AG09319 (cell line): ENCODE measurements at regions not wholly inside any gene's neighbourhood (a gene's known extent, or its start where the extent isn't known, plus 50 kb on each side); places are given as distances from the start of the nearest gene placed in this dataset.

Experiments used
- DNase-seq: peaks from one replicate; pipeline ENCODE4 v3.0.0-alpha.2; 2010; ENCODE audit warnings: low read depth; ENCODE audit errors: extremely low read depth
- TF ChIP-seq, protein P1 (sequence below): IDR thresholded peaks from 2 replicates; pipeline ENCODE4 v1.5.1; 2011; ENCODE audit warnings: low read depth, mild to moderate bottlenecking, inconsistent platforms, low read length, moderate library complexity

DNA sequence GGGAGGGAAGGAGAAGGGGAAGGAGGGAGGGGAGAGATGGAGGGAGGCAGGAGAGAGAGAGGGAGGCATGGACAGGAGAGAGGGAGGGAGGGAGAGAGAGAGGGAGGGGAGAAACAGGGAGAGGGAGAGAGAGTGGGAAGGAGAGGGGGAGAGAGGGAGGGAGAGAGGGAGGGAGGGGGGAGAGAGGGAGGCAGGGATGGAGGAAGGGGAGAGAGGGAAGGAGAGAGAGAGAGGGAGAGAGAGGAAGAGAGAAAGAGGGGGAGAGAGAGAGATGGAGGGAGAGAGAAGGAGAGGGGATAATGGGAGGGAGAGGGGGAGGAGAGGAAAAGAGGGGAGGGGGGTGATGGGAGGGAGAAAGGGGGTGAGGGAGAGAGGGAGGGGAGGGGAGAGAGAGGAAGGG is 86.8 kb upstream of the VSTM2B start:
- TF ChIP-seq, protein P1, sequence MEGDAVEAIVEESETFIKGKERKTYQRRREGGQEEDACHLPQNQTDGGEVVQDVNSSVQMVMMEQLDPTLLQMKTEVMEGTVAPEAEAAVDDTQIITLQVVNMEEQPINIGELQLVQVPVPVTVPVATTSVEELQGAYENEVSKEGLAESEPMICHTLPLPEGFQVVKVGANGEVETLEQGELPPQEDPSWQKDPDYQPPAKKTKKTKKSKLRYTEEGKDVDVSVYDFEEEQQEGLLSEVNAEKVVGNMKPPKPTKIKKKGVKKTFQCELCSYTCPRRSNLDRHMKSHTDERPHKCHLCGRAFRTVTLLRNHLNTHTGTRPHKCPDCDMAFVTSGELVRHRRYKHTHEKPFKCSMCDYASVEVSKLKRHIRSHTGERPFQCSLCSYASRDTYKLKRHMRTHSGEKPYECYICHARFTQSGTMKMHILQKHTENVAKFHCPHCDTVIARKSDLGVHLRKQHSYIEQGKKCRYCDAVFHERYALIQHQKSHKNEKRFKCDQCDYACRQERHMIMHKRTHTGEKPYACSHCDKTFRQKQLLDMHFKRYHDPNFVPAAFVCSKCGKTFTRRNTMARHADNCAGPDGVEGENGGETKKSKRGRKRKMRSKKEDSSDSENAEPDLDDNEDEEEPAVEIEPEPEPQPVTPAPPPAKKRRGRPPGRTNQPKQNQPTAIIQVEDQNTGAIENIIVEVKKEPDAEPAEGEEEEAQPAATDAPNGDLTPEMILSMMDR, result no peak

DNA sequence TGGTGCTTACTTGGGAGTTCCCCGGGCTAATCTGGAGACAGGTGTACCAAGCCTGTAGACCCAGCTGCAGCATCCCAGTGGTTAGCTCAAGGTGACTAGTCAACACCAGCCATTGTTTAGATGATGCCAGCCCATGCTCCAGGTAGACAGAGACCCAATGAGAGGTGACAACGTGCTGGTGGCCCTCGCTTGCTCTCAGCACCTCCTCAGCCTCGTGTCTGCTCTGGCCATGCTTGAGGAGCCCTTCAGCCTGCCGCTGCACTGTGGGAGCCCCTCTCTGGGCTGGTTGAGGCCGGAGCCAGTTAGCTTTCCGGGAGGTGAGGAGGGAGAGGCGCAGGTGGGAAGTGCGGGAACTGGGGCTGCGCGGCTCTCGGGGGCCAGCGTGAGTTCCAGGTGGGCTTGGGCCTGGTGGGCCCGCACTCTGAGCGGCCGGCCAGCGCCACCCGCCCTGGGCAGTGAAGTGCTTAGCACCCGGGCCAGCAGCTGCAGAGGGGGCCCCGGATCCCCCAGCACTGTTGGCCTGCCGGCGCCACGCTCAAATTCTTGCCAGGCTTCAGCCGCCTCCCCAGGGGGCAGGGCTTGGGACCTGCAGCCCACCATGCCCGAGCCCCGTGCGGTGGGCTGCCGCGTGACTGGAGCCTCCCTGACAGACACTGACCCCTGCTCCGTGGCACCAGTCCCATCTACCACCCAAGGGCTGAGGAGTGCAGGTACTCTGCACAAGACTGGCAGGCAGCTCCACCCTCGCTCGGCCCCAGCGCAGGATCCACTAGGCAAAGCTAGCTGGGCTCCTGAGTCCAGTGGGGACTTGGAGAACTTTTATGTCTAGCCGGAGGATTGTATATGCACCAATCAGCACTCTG is 85.9 kb upstream of the VSTM2B start:
- no peak for DNase-seq
- TF ChIP-seq, protein P1, result no peak

More for the DNA sequence above, 86.8 kb upstream of the VSTM2B start:
- DNase-seq, result no peak

DNA sequence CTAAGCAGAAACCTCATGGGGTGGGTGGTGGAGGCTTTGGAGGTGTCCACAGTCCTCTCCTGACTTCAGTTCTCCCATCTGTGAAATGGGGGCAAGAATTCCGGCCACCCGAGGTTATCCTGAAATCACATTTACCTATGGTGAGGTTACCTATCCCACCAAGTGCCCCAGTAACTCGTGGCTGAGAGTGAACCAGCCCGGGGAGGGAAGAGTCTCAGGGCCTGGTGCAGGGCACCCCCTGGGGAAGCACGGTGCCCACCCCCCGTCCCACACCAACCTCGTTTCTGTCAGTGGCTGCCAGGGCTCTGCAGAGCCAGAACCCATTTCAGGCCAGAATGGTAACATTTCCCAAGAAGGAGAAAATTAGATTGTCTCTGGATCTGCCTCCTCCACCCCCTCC is 83.7 kb upstream of the VSTM2B start:
- DNase-seq, result no peak
- TF ChIP-seq, protein P1, result no peak

DNA sequence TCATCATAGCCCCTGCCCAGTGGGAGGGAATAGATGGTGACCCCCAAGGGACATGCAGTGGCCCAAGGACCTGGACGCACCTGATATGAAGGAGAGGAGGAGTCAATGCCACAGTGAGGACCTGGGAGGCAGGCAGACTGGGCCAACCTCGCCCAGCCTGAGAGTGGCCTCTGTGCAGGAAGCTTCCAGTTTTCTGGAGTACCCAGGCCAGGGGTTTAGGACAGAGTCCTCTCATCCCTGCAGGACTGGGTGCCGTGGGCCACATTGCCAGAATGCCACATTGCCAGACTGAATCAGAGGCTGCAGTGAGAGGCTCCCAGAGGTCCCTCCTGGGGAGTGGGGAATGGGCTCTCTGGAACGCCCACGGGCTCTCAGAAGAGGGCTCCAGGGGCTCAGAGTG is 82.9 kb upstream of the VSTM2B start:
- TF ChIP-seq, protein P1, result no peak
- no peak for DNase-seq

DNA sequence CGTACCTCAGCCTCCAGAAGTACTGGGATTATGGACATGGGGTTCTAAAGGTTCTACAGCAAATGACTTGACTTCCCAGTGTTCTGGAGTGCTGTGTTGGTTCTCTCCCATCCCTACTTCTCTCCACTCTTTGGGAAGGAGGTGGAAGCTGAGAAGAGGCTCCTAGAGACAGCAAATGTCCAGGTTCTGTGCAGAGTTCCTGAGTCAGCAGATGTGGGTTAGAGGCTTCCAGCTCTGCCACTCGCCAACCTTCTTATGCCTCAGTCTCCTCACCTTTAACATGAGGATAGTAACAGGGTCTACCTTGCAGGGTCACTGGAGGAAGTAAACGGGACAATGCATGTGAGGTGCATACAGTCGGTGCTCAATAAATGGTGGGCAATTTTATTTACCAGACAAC is 80.5 kb upstream of the VSTM2B start:
- TF ChIP-seq, protein P1, result no peak
- no peak for DNase-seq

GRCh38 chr19:29446361-29446760 is 79.4 kb upstream of the VSTM2B start:
- no peak for DNase-seq
- TF ChIP-seq, protein P1, result no peak

DNA sequence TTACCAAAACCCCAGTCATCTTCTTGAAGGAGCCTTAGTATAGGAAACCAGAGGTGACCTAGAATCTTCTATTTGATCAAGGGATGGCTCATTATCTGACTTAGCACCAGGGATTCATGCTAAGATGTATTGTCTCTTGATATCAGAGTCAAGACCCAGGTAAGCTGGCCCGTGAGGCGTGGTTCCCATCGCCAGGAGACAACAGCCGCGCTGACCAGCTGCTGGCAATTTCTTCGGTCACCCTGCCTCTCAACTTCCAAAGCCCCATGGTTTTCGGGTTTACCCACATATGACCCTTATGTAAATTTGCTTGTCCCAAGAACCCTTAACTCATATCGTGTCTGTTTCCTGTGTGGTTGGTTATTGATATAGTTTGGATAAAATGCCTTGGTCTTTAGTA is 77.7 kb upstream of the VSTM2B start:
- DNase-seq, result no peak
- TF ChIP-seq, protein P1, result no peak
